Stimulated activated CD8-positive, alpha-beta memory T cell treated with anti-CD3 and anti-CD28 coated beads, Interleukin-12 subunit alpha, Interleukin-12 subunit beta, amount 100 ng/mL, for 1 hour (primary cell): ENCODE measurements at regions not wholly inside any gene's neighbourhood (a gene's known extent, or its start where the extent isn't known, plus 50 kb on each side); places are given as distances from the start of the nearest gene placed in this dataset.
A peak's percentile ranks its signal among the peaks of the same experiment; 100 is the strongest.
"Not testable (repeated sequence)": the region's sequence is repeated elsewhere in the genome, so short reads cannot be mapped to it uniquely, and the experiment has no call there.

ENCODE experiments used
- DNase-seq: peaks from one replicate; pipeline ENCODE4 v3.0.0-alpha.2; 2020; ENCODE audit warnings: low read depth

- DNase-seq, result no peak
Measured at GRCh38 chr13:27327633-27328032, 57.0 kb downstream of the RASL11A start.

- DNase-seq, result no peak
Measured at GRCh38 chr13:27329210-27329609, 58.6 kb downstream of the RASL11A start.

DNA sequence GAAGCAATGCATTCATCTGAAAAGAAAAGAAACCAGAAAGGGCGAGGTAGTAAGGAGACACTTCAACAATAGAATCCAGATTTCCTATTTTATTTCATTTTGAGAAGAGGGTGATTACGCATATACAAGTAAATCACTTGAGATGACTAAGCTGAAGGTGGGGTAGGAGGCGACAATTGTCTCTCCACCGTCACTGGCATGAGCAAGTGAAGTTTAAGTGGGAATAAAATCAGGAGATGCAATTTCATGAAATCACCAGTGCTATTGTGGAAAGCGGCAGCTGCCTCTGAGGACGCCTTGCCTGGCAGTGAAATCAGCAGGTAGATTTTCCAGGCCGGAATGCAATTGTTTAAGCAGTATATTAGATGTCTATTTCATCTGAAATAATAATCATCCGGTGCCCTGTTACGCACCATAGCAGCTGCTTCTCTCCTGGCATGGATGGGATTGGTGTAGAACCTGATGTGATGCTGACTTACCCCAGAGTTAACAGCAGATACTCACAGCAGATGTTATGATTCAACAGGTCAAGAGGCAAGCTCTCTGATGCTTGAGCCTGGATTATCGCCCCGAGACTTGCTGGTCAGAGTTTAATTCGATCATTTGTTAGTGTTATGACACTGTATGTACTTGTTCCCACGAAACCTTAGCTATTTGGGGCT lies 64.3 kb downstream of the RASL11A start:
- no peak for DNase-seq

DNA sequence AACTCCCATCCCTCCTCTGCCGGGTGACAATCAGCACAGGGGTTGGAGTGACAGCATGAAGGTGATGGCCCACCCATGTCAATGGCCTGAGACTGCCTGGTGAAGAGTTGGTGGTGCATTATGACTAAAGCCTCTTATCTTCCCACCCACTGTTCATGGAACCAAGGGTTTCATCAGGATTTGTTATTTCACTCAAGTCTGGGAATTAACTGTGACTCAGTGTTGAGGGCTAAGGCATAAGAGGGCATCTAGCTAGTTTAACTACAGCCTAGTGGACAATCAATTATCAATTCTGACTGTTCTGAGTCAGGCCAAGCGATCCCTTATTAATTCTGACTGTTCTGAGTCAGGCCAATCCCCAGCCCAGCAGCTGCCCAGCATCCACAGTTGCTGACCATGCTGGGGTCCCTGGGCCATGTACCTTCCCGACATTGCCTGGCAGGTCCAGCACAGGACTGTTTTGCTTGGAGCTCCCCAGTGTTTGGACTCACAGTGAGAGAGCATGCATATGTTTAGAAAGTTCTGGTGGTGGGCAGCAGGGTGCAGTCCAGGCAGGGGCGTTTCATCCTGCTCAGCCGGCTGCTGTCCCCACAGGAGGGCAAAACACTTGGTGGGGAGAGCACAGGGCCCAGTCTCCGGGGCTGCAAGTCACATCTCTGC lies 65.5 kb downstream of the RASL11A start:
- no peak for DNase-seq

DNA sequence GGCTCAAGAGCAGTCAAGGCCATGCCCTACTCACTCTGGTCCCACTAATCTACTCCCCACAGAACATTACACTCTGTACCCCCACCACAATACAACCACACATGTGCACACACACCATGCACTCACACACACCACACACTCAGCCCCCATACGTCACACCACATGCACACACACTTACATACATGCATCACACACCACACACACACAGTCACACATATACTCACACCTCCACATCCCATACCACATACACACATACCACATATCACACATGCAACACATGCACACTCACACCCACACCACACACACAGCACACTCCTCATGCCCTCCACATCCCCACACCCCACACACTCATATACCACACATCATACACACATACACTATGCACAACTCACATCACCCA lies 67.6 kb downstream of the RASL11A start:
- no peak for DNase-seq

DNA sequence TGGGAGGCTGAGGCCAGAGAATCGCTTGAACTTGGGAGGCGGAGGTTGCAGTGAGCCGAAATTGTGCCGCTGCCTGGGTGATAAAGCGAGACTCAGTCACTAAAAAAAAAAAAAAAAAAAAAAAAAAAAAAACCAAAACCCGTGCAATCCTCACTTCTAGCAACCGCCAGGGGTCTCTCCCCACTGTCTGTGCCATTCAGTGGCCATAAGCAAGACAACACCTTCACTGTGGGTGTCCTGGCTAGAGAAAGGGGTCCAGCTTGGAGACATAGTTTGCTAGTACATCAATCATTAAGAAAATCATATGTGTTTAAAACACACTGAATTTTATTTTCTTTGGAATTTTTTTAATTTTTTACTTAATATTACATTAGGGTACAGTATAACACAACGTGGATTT lies 68.2 kb downstream of the RASL11A start:
- no peak for DNase-seq

GRCh38 chr13:27339299-27339698 lies 68.7 kb downstream of the RASL11A start:
- DNase-seq, result no peak

DNA sequence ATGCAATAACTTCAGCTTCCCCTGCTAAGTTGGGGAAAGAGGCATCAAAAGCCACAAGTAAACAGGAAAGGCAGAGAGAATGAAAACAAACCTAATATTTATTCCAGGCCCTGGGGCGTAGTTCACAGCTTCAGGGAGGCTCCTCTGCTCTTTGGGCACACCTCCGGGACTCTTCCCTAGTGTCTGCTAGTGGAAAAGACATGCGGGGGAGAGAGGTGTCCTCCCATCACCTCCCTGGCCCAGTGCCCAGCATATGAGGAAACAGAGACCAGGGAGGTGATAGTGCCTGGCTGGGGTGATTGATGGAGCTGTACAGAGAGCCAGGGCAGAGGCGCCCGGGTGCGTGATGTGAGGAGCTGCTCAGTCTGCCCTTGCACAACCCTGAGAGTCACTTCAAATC lies 71.0 kb downstream of the RASL11A start:
- DNase-seq, result no peak

DNA sequence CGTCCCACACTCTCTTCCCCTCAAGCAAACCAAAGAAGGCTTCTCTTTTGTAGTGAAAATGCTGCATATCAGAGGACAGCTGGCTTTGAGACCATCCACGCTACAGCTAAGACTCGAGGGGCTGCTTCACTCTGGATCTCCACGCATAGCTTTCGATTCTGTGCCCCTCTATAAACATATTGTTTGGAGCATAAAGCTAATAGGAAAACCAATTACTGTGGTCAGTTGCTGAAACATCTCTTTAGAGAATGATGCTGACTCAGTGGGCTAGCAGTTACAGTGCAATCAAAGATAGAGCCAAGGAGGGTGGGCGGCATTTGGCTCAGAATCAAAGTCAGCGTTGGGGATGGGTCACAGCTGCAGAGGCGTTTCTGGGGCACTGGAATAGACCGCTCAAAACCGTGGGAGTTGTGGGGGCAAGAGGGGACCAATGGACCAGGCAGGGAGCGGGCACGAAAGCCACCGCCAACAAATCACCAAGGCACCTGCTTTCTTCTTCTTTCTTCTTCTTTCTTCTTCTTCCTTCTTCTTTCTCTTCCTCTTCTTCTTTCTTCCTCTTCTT lies 76.7 kb downstream of the RASL11A start:
- DNase-seq, result no peak

- DNase-seq, result no peak
Measured at GRCh38 chr13:27348461-27348860, 76.0 kb upstream of the GTF3A start.

- DNase-seq, result no peak
Measured at GRCh38 chr13:27349458-27349857, 75.0 kb upstream of the GTF3A start.

DNA sequence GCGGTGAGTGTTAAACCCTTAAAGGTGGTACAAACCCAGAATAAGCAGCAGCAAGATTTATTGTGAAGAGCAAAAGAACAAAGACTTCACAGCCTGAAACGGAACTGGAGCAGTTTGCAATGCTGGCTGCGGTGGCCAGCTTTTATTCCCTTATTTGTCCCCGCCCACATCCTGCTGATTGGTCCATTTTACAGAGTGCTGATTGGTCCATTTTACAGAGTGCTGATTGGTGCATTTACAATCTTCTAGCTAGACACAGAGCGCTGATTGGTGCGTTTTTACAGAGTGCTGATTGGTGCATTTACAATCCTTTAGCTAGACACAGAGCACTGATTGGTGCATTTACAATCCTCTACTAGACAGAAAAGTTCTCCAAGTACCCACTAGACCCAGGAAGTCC lies 73.6 kb upstream of the GTF3A start:
- not testable (repeated sequence) for DNase-seq

- no peak for DNase-seq
Measured at GRCh38 chr13:27352698-27353097, 71.7 kb upstream of the GTF3A start.

- DNase-seq, result no peak
Measured at GRCh38 chr13:27353166-27353583, 71.2 kb upstream of the GTF3A start.

- no peak for DNase-seq
Measured at GRCh38 chr13:27353708-27354107, 70.7 kb upstream of the GTF3A start.

DNA sequence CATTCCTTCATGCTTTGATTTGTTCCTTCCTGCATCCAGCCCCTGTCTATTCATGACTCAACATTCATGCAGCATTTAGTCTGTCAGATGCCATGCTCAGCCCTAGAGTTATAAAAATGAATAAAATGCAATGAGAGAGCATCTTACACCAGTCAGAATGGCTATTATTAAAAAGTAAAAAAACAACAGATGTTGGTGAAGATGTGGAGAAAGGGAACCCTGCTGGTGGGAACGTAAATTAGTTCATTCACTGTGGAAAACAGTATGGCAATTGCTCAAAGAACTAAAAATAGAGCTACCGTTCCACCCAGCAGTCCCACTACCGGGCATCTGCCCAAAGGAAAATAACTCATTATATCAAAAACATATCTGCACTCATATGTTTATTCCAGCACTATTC lies 70.0 kb upstream of the GTF3A start:
- no peak for DNase-seq

- no peak for DNase-seq
Measured at GRCh38 chr13:27355894-27356293, 68.5 kb upstream of the GTF3A start.

- no peak for DNase-seq
Measured at GRCh38 chr13:27358420-27358819, 66.0 kb upstream of the GTF3A start.

GRCh38 chr13:27359199-27359821 lies 65.1 kb upstream of the GTF3A start:
- DNase-seq, result peak; percentile 28

- DNase-seq, result no peak
Measured at GRCh38 chr13:27360562-27360961, 63.9 kb upstream of the GTF3A start.

DNA sequence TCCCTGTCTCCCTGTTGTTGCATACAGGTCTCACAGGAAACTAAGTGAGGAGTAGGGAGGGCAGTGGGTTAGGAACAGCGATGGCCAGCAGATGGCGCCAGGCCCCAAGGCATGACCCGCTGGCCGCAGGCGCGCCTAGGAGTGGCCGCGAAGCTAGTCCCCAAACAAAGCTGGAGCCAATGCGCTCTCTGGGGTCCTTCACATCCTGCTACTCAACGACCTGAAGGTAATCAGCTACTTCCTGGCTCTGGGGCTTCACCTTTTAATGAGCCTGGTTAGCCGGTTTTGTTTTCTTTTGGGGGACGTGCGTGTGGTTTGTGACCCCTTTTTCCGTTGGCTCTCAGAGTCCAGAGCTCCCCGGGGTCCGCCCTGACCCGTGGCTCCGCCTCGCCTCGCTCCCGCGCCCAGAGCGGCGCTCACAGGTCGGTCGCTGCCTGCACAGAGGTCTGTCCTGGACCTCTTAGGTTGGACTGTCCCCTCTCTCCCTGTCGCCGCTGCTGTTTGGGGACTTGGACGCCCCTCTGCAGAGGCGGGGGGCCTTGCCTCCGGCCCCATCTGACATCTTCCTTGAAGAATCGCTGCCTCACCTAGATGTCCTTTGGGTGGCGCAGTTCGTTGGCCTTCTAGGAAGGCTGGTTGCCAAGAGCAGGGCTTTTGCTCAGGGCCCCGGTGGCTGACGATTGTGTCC lies 62.2 kb upstream of the GTF3A start:
- DNase-seq, result peak; percentile 64

DNA sequence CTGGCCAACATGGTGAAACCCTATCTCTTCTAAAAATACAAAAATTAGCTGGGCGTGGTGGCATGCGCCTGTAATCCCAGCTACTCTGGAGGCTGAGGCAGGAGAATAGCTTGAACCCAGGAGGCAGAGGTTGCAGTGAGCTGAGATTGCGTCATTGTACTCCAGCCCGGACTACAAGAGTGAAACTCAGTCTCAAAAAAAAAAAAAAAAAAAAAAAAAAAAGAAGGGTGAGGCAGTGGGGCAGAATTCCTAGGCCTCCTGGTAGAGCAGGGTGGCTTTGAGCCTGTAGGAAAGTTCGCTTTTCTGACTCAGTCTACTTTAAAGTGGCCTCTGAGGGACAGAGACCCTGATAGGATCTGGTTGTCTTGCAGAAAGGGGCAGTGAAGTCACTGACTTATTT lies 60.8 kb upstream of the GTF3A start:
- DNase-seq, result not testable (repeated sequence)

DNA sequence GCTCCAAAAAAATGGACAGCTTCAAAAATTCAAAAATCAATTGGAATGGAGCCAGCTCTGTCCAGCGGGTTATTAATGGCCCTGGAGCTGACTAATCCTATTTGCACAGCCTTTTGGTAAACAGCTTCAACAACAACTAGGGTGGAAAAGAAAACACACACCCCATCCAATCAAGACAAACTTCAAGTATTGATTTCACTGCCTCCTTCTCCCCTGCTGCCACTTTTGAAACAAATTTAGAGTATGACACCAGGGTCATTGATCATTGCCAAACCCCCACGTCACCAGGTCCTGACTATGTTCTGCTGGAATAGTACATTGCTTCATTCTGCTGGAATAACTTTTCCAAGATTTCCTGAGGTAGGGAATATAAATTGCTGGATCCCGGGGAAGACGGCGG lies 56.8 kb upstream of the GTF3A start:
- DNase-seq, result no peak
